GM12878 (cell line): ENCODE measurements at regions not wholly inside any gene's neighbourhood (a gene's known extent, or its start where the extent isn't known, plus 50 kb on each side); places are given as distances from the start of the nearest gene placed in this dataset.

Source experiments
- ATAC-seq: fragments of 200-7000 bp; cut with Tn5 transposase; 3 replicates; pipeline ENCODE4 v1.9.1; 2020; ENCODE audit warnings: mild to moderate bottlenecking, moderate library complexity
- BruUV-seq: library from RNA; stranded (reverse); fragments of 400-500 nt; replicated peaks from 2 replicates; lab custom pipeline; 2021; lab: Mats Ljungman, UMichigan
- CTCF ChIA-PET: fragments of 300-600 bp; sonication (Branson Sonifier 250); formaldehyde crosslinking; extraction: SDS; loops from one replicate; lab custom pipeline; 2021; ENCODE audit warnings: inconsistent platforms; lab: Yijun Ruan, JAX
- POLR2A ChIA-PET: fragments of 350-600 bp; formaldehyde crosslinking; extraction: SDS; loops from one replicate; lab custom pipeline; 2021; ENCODE audit warnings: inconsistent platforms; lab: Charles Lee
- RAD21 ChIA-PET: fragments of 300-600 bp; sonication (Branson Sonifier 250); formaldehyde crosslinking; loops from one replicate; lab custom pipeline; 2023; ENCODE audit warnings: antibody characterized with exemption; ENCODE audit not compliant: unreplicated experiment; lab: Charles Lee
- SMC1A ChIA-PET: fragments of 300-600 bp; sonication (Branson Sonifier 250); formaldehyde crosslinking; loops from one replicate; lab custom pipeline; 2023; ENCODE audit not compliant: unreplicated experiment, uncharacterized antibody; lab: Charles Lee
- DNase-seq: peaks from one replicate; pipeline ENCODE4 v3.0.0-alpha.2; 2011; ENCODE audit warnings: low read depth, low spot score
- FAIRE-seq: peaks from 3 replicates; lab custom pipeline; 2011; peaks lifted over from hg19 to GRCh38; lab: Jason Lieb, UNC
- H2AFZ ChIP-seq: 2 replicates; pipeline ENCODE4 v1.6.0; 2011; ENCODE audit warnings: low read depth, low read length, control low read depth; ENCODE audit not compliant: control insufficient read depth
- H3K27ac ChIP-seq: 2 replicates; pipeline ENCODE4 v1.5.1; 2011; ENCODE audit warnings: control low read depth; ENCODE audit not compliant: control insufficient read depth, insufficient read depth
- H3K27me3 ChIP-seq, 2 experiments: replicated peaks in 1 of 2; 2 replicates each; pipeline versions ENCODE4 v1.6.0 to v1.6.1; 2011; ENCODE audit warnings: low read length in 1 of 2; ENCODE audit not compliant: control insufficient read depth in 2 of 2, insufficient read depth in 2 of 2
- H3K36me3 ChIP-seq, 2 experiments: 2 replicates each; pipeline ENCODE4 v1.5.1; 2011; ENCODE audit warnings: low read length in 1 of 2; ENCODE audit not compliant: control insufficient read depth in 2 of 2, insufficient read depth in 2 of 2
- H3K4me1 ChIP-seq: 2 replicates; pipeline ENCODE4 v1.6.1; 2011; ENCODE audit warnings: mild to moderate bottlenecking, low read length, moderate library complexity, mixed read lengths; ENCODE audit not compliant: control insufficient read depth, insufficient read depth
- H3K4me2 ChIP-seq: 2 replicates; pipeline ENCODE4 v1.6.0; 2011; ENCODE audit warnings: control low read depth; ENCODE audit not compliant: control insufficient read depth, insufficient read depth
- H3K4me3 ChIP-seq: fragments of 200-600 bp; sonication (generic); 2 replicates; pipeline ENCODE4 v1.5.1; 2016
- H3K79me2 ChIP-seq: 2 replicates; pipeline ENCODE4 v1.6.0; 2011; ENCODE audit warnings: low read length; ENCODE audit not compliant: control insufficient read depth, insufficient read depth
- H3K9ac ChIP-seq: 2 replicates; pipeline ENCODE4 v1.8.0; 2011; ENCODE audit warnings: low read length, control low read depth, mixed read lengths; ENCODE audit not compliant: control insufficient read depth, insufficient read depth
- H3K9me3 ChIP-seq: replicated peaks from 3 replicates; pipeline ENCODE4 v1.5.1; 2011; ENCODE audit warnings: mild to moderate bottlenecking, low read length; ENCODE audit not compliant: control insufficient read depth, insufficient read depth
- H4K20me1 ChIP-seq: 2 replicates; pipeline ENCODE4 v1.6.0; 2011; ENCODE audit not compliant: control insufficient read depth, insufficient read depth
- EP300 ChIP-seq, 2 experiments: fragments of 150-350 bp in 1 of 2; IDR thresholded peaks; 2 replicates each; pipeline ENCODE4 v1.6.1; 2011 to 2012; ENCODE audit warnings: low read depth in 2 of 2, low read length in 2 of 2, borderline replicate concordance in 1 of 2, improper control_type of control experiment in 1 of 2, inconsistent platforms in 1 of 2; ENCODE audit not compliant: control insufficient read depth in 1 of 2
- KDM1A ChIP-seq: fragments of 200-600 bp; sonication (generic); IDR thresholded peaks from 2 replicates; pipeline ENCODE4 v1.6.1; 2016; ENCODE audit warnings: borderline replicate concordance
- MYB ChIP-seq: fragments of 150-350 bp; IDR thresholded peaks from 2 replicates; pipeline ENCODE4 v1.6.1; 2014; ENCODE audit warnings: mild to moderate bottlenecking, low read depth, low read length, borderline replicate concordance
- POLR2AphosphoS2 ChIP-seq: IDR thresholded peaks from 2 replicates; pipeline ENCODE4 v1.6.1; 2011; ENCODE audit warnings: low read depth, mild to moderate bottlenecking, low read length, improper control_type of control experiment, moderate library complexity
- SREBF2 ChIP-seq: IDR thresholded peaks from 2 replicates; pipeline ENCODE4 v1.6.1; 2012; ENCODE audit warnings: mild to moderate bottlenecking, low read length
- TBL1XR1 ChIP-seq: IDR thresholded peaks from 2 replicates; pipeline ENCODE4 v1.6.1; 2012; ENCODE audit warnings: low read depth, low read length, improper control_type of control experiment
- WGBS: methylation state at CpG from one replicate; pipeline ENCODE4 v1.1.6; 2016; ENCODE audit warnings: low lambda C conversion rate; ENCODE audit not compliant: insufficient replicate concordance, insufficient coverage; ENCODE audit errors: missing lambda C conversion rate; 5-methylcytosine and 5-hydroxymethylcytosine counted together
- in situ Hi-C: fragments of 300-500 bp; cut with MboI; formaldehyde crosslinking; loops from 9 replicates; pipeline ENCODE4 v1.14.3; 2018; ENCODE audit warnings: mixed read lengths
- intact Hi-C: fragments of 100-400 bp; cut with micrococcal nuclease; formaldehyde crosslinking; loops from one replicate; pipeline ENCODE4 v1.14.2; 2022; ENCODE audit not compliant: unreplicated experiment
- TF ChIP-seq, protein P1 (sequence below): fragments of 450-650 bp; IDR thresholded peaks from 2 replicates; pipeline ENCODE4 v1.6.1; 2016; ENCODE audit warnings: mild to moderate bottlenecking
- TF ChIP-seq, protein P2 (sequence below): IDR thresholded peaks from 2 replicates; pipeline ENCODE4 v1.6.1; 2012; ENCODE audit warnings: low read depth, low read length, improper control_type of control experiment

DNA sequence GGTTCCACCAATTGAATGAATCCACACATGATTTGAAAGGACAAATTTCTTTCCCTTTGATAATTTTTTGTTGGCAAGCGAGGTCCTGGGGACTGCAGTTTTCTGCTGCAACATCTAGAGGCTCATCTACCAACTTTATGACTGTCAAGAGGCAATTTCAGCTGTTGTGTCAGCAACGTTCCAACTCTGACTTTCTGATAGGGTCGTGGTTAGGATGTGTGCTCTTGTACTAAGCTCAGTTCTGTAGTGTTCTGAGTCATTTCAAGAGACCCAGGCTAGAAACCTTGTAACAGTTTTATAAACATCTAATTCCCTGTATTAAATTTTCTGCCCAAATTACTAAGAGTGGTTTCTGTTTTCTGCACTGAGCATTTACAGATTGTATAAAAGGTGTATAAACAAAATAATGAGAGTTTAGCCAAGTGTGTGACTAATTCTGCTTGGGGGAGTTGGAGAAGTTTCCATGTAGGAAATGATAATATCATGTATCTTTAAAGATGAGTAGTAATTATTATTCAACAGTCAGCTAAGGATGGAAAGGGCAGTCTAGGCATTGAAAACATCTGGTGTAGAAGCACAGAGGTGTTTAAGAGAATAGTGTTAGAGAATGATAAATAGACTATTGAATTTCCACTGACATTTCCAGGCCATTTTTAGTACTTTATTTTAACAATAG is 72.2 kb downstream of the RBMXL2 start:
- in situ Hi-C loops, result no loop called here
- Histone ChIP-seq H3K4me3 (no peak overlapping the region), H3K79me2 (no peaks in the 10 kb centered on the region), H3K4me2 (no peak overlapping the region), H3K27ac (no peak overlapping the region), H3K9me3 (no peaks in the 10 kb centered on the region), H2AFZ (no peak overlapping the region), H3K27me3 (no peaks in the 10 kb centered on the region), H3K4me1 (no peaks in the 10 kb centered on the region), H3K36me3 (no peaks in the 10 kb centered on the region), H4K20me1 (no peaks in the 10 kb centered on the region), H3K9ac (no peak overlapping the region)
- intact Hi-C loops, result no loop called here
- ChIA-PET RAD21 (no interaction called here), SMC1A (no interaction called here), POLR2A (no interaction called here), CTCF (no interaction called here)
- BruUV-seq, result no TSS peak
- DNase-seq, result no peak
- FAIRE-seq, result no peak
- no peak for ATAC-seq
- 0% methylated on average over 3 of the region's 3 CpGs for WGBS
- TF ChIP-seq MYB, result no peak
- TF ChIP-seq POLR2AphosphoS2, result no peak
- no peak for TF ChIP-seq EP300 (IDR thresholded peaks at IDR 0.05; ENCODE audit: borderline replicate concordance in 1 of 2, control insufficient read depth in 1 of 2, low read depth in 2 of 2, low read length in 2 of 2)
- TF ChIP-seq, protein P1, sequence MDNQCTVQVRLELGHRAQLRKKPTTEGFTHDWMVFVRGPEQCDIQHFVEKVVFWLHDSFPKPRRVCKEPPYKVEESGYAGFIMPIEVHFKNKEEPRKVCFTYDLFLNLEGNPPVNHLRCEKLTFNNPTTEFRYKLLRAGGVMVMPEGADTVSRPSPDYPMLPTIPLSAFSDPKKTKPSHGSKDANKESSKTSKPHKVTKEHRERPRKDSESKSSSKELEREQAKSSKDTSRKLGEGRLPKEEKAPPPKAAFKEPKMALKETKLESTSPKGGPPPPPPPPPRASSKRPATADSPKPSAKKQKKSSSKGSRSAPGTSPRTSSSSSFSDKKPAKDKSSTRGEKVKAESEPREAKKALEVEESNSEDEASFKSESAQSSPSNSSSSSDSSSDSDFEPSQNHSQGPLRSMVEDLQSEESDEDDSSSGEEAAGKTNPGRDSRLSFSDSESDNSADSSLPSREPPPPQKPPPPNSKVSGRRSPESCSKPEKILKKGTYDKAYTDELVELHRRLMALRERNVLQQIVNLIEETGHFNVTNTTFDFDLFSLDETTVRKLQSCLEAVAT, result no peak
- no peak for TF ChIP-seq SREBF2
- TF ChIP-seq TBL1XR1, result no peak
- no peak for TF ChIP-seq KDM1A
- TF ChIP-seq, protein P2, sequence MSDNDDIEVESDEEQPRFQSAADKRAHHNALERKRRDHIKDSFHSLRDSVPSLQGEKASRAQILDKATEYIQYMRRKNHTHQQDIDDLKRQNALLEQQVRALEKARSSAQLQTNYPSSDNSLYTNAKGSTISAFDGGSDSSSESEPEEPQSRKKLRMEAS, result no peak
